ENCODE measurements at regions not wholly inside any gene's neighbourhood (a gene's known extent, or its start where the extent isn't known, plus 50 kb on each side); places are given as distances from the start of the nearest gene placed in this dataset.

DNA sequence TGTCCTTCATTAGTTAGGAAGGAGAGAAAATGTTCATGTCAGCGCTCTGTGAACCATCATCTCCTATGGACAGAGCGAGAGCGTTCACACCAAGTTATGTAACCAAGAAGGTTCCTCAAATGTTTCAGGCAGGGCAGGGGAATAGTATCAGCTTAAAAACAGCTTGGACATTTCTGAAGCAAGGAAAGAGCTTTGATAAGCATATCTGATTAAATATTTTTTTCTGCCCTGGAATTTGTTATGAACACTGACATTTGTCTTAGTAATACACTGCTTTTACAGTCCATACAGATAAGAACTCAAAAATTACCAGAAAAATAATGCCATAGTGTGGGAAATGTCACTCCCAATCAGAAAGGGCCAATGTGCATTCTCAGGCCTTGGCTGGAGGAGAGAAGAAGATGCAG, 66.3 kb upstream of the LIFR start:
- TF ChIP-seq, protein P1, sequence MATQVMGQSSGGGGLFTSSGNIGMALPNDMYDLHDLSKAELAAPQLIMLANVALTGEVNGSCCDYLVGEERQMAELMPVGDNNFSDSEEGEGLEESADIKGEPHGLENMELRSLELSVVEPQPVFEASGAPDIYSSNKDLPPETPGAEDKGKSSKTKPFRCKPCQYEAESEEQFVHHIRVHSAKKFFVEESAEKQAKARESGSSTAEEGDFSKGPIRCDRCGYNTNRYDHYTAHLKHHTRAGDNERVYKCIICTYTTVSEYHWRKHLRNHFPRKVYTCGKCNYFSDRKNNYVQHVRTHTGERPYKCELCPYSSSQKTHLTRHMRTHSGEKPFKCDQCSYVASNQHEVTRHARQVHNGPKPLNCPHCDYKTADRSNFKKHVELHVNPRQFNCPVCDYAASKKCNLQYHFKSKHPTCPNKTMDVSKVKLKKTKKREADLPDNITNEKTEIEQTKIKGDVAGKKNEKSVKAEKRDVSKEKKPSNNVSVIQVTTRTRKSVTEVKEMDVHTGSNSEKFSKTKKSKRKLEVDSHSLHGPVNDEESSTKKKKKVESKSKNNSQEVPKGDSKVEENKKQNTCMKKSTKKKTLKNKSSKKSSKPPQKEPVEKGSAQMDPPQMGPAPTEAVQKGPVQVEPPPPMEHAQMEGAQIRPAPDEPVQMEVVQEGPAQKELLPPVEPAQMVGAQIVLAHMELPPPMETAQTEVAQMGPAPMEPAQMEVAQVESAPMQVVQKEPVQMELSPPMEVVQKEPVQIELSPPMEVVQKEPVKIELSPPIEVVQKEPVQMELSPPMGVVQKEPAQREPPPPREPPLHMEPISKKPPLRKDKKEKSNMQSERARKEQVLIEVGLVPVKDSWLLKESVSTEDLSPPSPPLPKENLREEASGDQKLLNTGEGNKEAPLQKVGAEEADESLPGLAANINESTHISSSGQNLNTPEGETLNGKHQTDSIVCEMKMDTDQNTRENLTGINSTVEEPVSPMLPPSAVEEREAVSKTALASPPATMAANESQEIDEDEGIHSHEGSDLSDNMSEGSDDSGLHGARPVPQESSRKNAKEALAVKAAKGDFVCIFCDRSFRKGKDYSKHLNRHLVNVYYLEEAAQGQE (IDR thresholded peaks at IDR 0.05; ENCODE audit: insufficient read depth in 1 of 2, low read depth in 2 of 2, low read length in 2 of 2) = no peak
- TF ChIP-seq POLR2AphosphoS5 (IDR thresholded peaks at IDR 0.05; ENCODE audit: low read depth, low read length) (no peak), FOXP2 (optimal IDR thresholded peaks at IDR 0.05; ENCODE audit: borderline replicate concordance, extremely low read depth, extremely low read length, insufficient read depth) (no peak)

Data from PFSK-1 (cell line).